MCF 10A (cell line): ENCODE measurements at regions not wholly inside any gene's neighbourhood (a gene's known extent, or its start where the extent isn't known, plus 50 kb on each side); places are given as distances from the start of the nearest gene placed in this dataset.

Experiments used
- BruUV-seq: library from RNA; stranded (reverse); fragments of 400-500 nt; replicated peaks from 2 replicates; lab custom pipeline; 2021; lab: Mats Ljungman, UMichigan
- CTCF ChIA-PET: fragments of 300-600 bp; sonication (Branson Sonifier 250); formaldehyde crosslinking; extraction: SDS; loops from one replicate; lab custom pipeline; 2021; ENCODE audit warnings: antibody characterized with exemption, inconsistent platforms; lab: Yijun Ruan, JAX
- POLR2A ChIA-PET: fragments of 300-600, 350-650 bp; sonication (Branson Sonifier 250); formaldehyde crosslinking; extraction: SDS; loops from one replicate; lab custom pipeline; 2020; ENCODE audit warnings: antibody characterized with exemption, inconsistent platforms; lab: Yijun Ruan, JAX
- DNase-seq: peaks from one replicate; pipeline ENCODE4 v3.0.0-alpha.2; 2018; ENCODE audit not compliant: unreplicated experiment
- H3K27ac Mint-ChIP-seq: one replicate; pipeline ENCODE4 v1.8.0; 2022; ENCODE audit warnings: mild to moderate bottlenecking, low read depth, mixed read lengths; ENCODE audit not compliant: unreplicated experiment
- H3K27me3 Mint-ChIP-seq: one replicate; pipeline ENCODE4 v1.8.0; 2022; ENCODE audit warnings: mixed read lengths; ENCODE audit not compliant: insufficient read depth, unreplicated experiment
- H3K36me3 Mint-ChIP-seq: one replicate; pipeline ENCODE4 v1.8.0; 2022; ENCODE audit warnings: mild to moderate bottlenecking, moderate library complexity, mixed read lengths; ENCODE audit not compliant: insufficient read depth, unreplicated experiment
- H3K4me1 Mint-ChIP-seq: one replicate; pipeline ENCODE4 v1.8.0; 2022; ENCODE audit warnings: mixed read lengths; ENCODE audit not compliant: insufficient read depth, unreplicated experiment
- H3K4me3 Mint-ChIP-seq: one replicate; pipeline ENCODE4 v1.8.0; 2022; ENCODE audit warnings: mild to moderate bottlenecking, moderate library complexity, mixed read lengths; ENCODE audit not compliant: unreplicated experiment
- H3K9me3 Mint-ChIP-seq: one replicate; pipeline ENCODE4 v1.8.0; 2022; ENCODE audit warnings: mixed read lengths; ENCODE audit not compliant: unreplicated experiment
- intact Hi-C: fragments of 100-400 bp; cut with micrococcal nuclease; formaldehyde crosslinking; loops from 2 replicates; pipeline ENCODE4 v1.14.1; 2022
- TF ChIP-seq, protein P1 (sequence below): fragments of 200-600 bp; IDR thresholded peaks from one replicate; pipeline ENCODE4 v1.8.0; 2022; ENCODE audit warnings: antibody characterized with exemption, mild to moderate bottlenecking; ENCODE audit not compliant: unreplicated experiment

DNA sequence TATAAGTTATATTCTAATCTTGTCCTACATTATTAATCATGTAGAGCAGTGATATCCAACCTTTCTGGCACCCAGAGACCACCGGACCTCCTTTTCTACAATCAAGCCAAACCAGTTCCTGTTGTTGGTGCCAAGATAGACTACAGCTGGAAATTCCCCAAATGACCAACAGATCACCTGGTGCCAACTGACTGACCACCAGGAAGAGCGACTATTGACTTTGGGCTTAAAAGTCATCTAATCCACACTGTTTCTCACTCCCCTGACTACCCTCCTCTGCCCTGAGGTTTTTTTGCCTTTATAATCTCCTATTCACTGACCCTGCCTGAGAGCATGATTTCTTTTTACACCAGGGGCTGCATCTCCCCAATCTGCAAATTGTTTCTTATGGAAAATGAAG lies 425.2 kb downstream of the TTLL7 start:
- TF ChIP-seq, protein P1, sequence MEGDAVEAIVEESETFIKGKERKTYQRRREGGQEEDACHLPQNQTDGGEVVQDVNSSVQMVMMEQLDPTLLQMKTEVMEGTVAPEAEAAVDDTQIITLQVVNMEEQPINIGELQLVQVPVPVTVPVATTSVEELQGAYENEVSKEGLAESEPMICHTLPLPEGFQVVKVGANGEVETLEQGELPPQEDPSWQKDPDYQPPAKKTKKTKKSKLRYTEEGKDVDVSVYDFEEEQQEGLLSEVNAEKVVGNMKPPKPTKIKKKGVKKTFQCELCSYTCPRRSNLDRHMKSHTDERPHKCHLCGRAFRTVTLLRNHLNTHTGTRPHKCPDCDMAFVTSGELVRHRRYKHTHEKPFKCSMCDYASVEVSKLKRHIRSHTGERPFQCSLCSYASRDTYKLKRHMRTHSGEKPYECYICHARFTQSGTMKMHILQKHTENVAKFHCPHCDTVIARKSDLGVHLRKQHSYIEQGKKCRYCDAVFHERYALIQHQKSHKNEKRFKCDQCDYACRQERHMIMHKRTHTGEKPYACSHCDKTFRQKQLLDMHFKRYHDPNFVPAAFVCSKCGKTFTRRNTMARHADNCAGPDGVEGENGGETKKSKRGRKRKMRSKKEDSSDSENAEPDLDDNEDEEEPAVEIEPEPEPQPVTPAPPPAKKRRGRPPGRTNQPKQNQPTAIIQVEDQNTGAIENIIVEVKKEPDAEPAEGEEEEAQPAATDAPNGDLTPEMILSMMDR: no peak
- no peak overlapping the region for H3K4me3 Mint-ChIP-seq
- no TSS peak for BruUV-seq

DNA sequence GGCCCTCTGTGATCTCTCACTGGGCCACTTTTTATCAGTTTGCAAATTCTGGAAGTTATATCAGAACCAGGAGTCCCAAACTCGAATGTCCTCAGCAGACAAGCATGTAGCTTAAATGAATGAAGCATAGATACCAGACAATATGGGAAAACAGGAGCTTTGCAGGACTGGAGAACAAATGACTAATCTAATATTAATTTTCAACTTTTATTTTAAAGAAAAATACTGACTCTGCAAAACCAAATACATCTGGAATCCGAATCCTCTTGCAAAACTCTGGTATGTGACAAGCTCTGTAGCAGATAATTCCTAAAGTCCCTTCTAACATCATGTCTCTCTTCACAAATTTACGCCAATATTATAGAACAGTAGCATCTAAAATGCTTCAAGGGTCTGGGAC lies 427.4 kb downstream of the TTLL7 start:
- H3K9me3 Mint-ChIP-seq: no peaks in the 10 kb centered on the region
- no peak overlapping the region for H3K4me3 Mint-ChIP-seq
- ChIA-PET POLR2A (no interaction called here), CTCF (no interaction called here)
- TF ChIP-seq, protein P1: no peak
- no TSS peak for BruUV-seq
- intact Hi-C loops: no loop called here
- H3K27ac Mint-ChIP-seq: no peak overlapping the region
- no peaks in the 10 kb centered on the region for H3K27me3 Mint-ChIP-seq
- no peaks in the 10 kb centered on the region for H3K4me1 Mint-ChIP-seq
- DNase-seq: no peak
- H3K36me3 Mint-ChIP-seq: no peaks in the 10 kb centered on the region

More for the DNA sequence above, 425.2 kb downstream of the TTLL7 start:
- no peaks in the 10 kb centered on the region for H3K36me3 Mint-ChIP-seq
- H3K4me1 Mint-ChIP-seq: no peaks in the 10 kb centered on the region
- no peak for DNase-seq
- no peak overlapping the region for H3K27ac Mint-ChIP-seq
- no peaks in the 10 kb centered on the region for H3K9me3 Mint-ChIP-seq
- ChIA-PET POLR2A (no interaction called here), CTCF (no interaction called here)
- intact Hi-C loops: no loop called here
- H3K27me3 Mint-ChIP-seq: no peaks in the 10 kb centered on the region

DNA sequence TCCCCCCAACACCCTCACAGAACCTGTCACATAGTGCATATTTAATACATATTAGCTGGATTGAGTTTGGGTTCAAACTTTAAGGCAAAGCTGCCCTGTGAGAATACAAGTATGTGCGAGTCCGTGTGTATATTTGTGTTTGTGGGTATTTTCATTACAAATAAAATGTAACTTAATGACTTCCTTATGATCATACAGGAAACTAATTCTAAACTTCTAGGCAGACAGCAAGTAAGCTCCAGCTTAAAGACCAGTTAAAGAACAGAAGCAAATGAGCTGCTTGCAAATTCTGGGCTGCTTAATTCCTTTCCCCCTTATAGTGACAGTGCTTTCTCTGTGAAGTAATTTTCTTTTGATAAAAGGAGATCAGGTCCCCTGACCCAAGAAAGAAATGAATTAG lies 437.6 kb downstream of the TTLL7 start:
- TF ChIP-seq, protein P1: no peak
- H3K27ac Mint-ChIP-seq: no peak overlapping the region
- POLR2A ChIA-PET: no interaction called here

DNA sequence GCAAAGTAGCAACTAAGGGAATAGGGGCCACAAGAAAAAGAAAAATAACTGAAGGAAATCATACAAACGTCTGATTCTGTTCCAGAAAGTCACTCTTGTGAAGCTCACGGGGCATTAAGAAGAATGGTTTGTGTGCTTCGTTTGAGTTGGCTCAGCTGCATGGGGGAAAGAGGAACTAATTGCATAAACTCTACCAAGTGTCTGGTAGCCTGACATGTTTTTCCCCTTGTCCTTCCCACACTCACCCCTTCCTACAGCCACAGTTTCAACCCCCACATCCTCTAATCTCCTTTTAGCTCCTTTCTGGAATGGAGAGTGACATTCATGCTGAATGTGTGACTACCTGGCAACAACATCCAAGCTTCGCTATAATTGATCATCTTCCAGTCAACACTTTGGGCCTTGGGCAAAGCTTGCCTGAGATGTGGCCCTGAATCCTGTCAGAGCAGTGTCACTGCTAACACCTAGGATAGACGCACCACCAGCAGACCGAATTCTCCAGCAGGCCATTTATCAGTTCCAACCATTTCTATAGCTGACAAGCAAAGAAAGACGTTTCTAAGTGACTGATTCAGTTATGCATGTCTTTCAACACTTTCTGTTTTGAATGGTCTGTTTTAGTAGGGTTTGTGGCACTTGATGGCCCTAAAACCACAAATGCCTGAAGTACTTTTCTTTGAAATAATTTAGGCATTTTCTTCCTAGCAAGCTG lies 439.6 kb downstream of the TTLL7 start:
- Mint-ChIP-seq H3K27me3 (no peaks in the 10 kb centered on the region), H3K9me3 (no peaks in the 10 kb centered on the region), H3K4me3 (no peak overlapping the region), H3K4me1 (no peaks in the 10 kb centered on the region), H3K27ac (no peak overlapping the region), H3K36me3 (no peaks in the 10 kb centered on the region)
- DNase-seq: no peak
- CTCF ChIA-PET: interaction anchor here (0.7 kb wide), 1 partner anchor 9 kb away, joined by 3 read pairs; no protein-coding TSS in a partner anchor
- POLR2A ChIA-PET: interaction anchor here (0.6 kb wide), 1 partner anchor 1481 kb away, joined by 3 read pairs; no protein-coding TSS in a partner anchor
- intact Hi-C loops: loop anchor here (10.0 kb wide), 1 partner anchor 86 kb away; no protein-coding TSS in a partner anchor
- TF ChIP-seq, protein P1: no peak
- no TSS peak for BruUV-seq

More for the DNA sequence above, 437.6 kb downstream of the TTLL7 start:
- H3K4me3 Mint-ChIP-seq: no peak overlapping the region
- no peaks in the 10 kb centered on the region for H3K9me3 Mint-ChIP-seq
- CTCF ChIA-PET: no interaction called here
- no peaks in the 10 kb centered on the region for H3K27me3 Mint-ChIP-seq
- no peak for DNase-seq
- no peaks in the 10 kb centered on the region for H3K36me3 Mint-ChIP-seq
- no peaks in the 10 kb centered on the region for H3K4me1 Mint-ChIP-seq
- BruUV-seq: no TSS peak
- intact Hi-C loops: no loop called here
